Type B pancreatic cell (in vitro differentiated cells): ENCODE measurements at regions not wholly inside any gene's neighbourhood (a gene's known extent, or its start where the extent isn't known, plus 50 kb on each side); places are given as distances from the start of the nearest gene placed in this dataset.
"Not testable (repeated sequence)": the region's sequence is repeated elsewhere in the genome, so short reads cannot be mapped to it uniquely, and the experiment has no call there.

Experiments used
- DNase-seq: peaks from one replicate; pipeline ENCODE4 v3.0.0; 2021; ENCODE audit warnings: mixed read lengths; ENCODE audit not compliant: unreplicated experiment; ENCODE audit errors: extremely low spot score
- H3K27ac Mint-ChIP-seq: 2 replicates; pipeline ENCODE4 v1.8.0; 2021; ENCODE audit warnings: mild to moderate bottlenecking, mixed read lengths
- H3K27me3 Mint-ChIP-seq: 2 replicates; pipeline ENCODE4 v1.8.0; 2021; ENCODE audit warnings: mixed read lengths
- H3K36me3 Mint-ChIP-seq: 2 replicates; pipeline ENCODE4 v1.8.0; 2021; ENCODE audit warnings: mixed read lengths
- H3K4me1 Mint-ChIP-seq: one replicate; pipeline ENCODE4 v1.8.0; 2021; ENCODE audit warnings: mixed read lengths; ENCODE audit not compliant: unreplicated experiment
- H3K4me3 Mint-ChIP-seq: 2 replicates; pipeline ENCODE4 v1.8.0; 2021; ENCODE audit warnings: mild to moderate bottlenecking, mixed read lengths
- H3K9me3 Mint-ChIP-seq: 2 replicates; pipeline ENCODE4 v1.8.0; 2021; ENCODE audit warnings: mixed read lengths
- TF ChIP-seq, protein P1 (sequence below): fragments of 200-600 bp; sonication (generic); conservative IDR thresholded peaks from 2 replicates; pipeline ENCODE4 v1.5.0; 2021; ENCODE audit warnings: antibody characterized with exemption, mild to moderate bottlenecking

DNA sequence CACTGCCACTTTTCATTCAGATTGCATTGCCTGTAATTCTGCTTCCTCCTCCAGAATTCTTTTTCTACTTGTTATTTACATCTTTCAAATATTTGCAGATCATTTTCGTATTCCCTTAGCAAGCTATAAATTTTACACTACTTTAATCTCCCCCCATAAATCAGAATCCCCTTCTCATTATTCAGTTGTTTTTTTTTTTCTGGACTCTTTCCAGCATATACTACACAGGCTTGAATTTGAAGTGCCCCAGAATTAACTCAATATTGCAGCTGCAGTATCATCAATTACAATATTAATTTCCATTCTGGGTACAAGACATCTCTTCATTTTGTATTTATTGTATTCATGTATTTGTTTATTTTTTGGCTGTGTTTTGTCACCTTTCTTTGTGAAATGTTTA lies 1494.3 kb downstream of the AMY1C start:
- Mint-ChIP-seq H3K36me3 (no peaks in the 10 kb centered on the region), H3K4me3 (no peak overlapping the region), H3K27ac (no peak overlapping the region), H3K27me3 (no peaks in the 10 kb centered on the region), H3K9me3 (no peaks in the 10 kb centered on the region), H3K4me1 (no peaks in the 10 kb centered on the region)
- TF ChIP-seq, protein P1, sequence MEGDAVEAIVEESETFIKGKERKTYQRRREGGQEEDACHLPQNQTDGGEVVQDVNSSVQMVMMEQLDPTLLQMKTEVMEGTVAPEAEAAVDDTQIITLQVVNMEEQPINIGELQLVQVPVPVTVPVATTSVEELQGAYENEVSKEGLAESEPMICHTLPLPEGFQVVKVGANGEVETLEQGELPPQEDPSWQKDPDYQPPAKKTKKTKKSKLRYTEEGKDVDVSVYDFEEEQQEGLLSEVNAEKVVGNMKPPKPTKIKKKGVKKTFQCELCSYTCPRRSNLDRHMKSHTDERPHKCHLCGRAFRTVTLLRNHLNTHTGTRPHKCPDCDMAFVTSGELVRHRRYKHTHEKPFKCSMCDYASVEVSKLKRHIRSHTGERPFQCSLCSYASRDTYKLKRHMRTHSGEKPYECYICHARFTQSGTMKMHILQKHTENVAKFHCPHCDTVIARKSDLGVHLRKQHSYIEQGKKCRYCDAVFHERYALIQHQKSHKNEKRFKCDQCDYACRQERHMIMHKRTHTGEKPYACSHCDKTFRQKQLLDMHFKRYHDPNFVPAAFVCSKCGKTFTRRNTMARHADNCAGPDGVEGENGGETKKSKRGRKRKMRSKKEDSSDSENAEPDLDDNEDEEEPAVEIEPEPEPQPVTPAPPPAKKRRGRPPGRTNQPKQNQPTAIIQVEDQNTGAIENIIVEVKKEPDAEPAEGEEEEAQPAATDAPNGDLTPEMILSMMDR: no peak
- DNase-seq: no peak

DNA sequence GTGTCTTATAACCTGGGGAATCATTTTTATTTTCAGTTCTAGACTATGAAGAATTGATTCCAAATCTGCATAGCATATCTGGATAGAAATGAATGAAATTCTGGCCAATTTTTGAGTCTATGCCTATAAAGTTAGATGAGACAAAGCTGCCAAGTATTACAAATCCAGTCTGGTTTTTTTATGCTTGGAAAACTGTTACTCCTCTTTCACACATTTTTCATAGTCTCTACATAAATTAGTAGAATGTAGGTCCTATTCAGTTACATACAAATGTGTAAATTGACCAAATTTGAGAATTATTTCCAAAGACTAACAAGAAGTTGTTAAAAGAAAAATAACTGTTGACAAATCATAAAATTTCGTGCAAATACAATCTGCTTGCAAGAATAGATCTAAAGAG lies 1505.2 kb downstream of the AMY1C start:
- Mint-ChIP-seq H3K9me3 (no peaks in the 10 kb centered on the region), H3K36me3 (no peaks in the 10 kb centered on the region), H3K4me1 (no peaks in the 10 kb centered on the region)

DNA sequence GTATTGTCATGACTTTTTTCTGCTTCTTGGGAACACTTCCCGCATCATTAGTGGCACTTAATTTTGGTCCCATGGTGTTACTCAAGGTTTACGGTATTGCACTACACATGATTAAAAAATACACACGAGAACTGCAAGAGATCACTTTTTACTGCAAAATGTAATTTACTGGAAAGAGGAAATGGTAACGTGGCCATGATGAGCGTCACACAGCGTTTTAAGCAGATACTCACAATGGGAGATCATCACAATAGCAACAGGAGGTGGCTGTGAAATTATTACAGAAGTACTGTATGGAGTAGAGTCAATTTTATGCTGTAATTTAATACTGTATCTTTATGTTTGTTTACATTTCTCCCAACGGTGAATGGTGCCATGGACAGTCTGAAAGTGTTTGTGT lies 1510.3 kb downstream of the AMY1C start:
- Mint-ChIP-seq H3K27me3 (no peaks in the 10 kb centered on the region), H3K36me3 (no peaks in the 10 kb centered on the region), H3K4me3 (no peak overlapping the region), H3K4me1 (no peaks in the 10 kb centered on the region), H3K27ac (no peak overlapping the region), H3K9me3 (no peaks in the 10 kb centered on the region)
- no peak for DNase-seq
- TF ChIP-seq, protein P1: no peak

More for the DNA sequence above, 1505.2 kb downstream of the AMY1C start:
- TF ChIP-seq, protein P1: no peak
- no peak for DNase-seq
- H3K27ac Mint-ChIP-seq: no peak overlapping the region
- no peak overlapping the region for H3K4me3 Mint-ChIP-seq
- H3K27me3 Mint-ChIP-seq: no peaks in the 10 kb centered on the region

DNA sequence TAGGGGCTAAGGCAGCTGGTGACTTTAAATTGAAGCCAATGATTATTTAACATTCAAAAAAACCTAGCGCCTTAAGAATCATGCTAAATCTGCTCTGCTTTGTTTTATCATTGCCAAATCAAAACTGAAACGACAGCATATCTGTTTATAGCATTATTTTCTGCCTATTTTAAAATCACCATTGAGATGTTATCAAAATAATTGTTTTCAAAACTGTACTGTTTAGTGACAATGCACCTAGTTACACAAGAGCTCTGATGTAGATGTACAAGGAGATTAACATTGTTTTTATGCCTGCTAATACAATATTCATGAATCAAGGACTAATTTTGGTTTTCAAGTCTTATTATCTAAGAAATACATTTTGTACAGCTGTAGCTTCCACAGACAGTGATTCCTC lies 1521.3 kb downstream of the AMY1C start:
- no peaks in the 10 kb centered on the region for H3K4me1 Mint-ChIP-seq
- TF ChIP-seq, protein P1: no peak
- no peak for DNase-seq
- H3K27ac Mint-ChIP-seq: no peak overlapping the region
- no peaks in the 10 kb centered on the region for H3K36me3 Mint-ChIP-seq
- no peaks in the 10 kb centered on the region for H3K27me3 Mint-ChIP-seq
- no peak overlapping the region for H3K4me3 Mint-ChIP-seq
- H3K9me3 Mint-ChIP-seq: no peaks in the 10 kb centered on the region

DNA sequence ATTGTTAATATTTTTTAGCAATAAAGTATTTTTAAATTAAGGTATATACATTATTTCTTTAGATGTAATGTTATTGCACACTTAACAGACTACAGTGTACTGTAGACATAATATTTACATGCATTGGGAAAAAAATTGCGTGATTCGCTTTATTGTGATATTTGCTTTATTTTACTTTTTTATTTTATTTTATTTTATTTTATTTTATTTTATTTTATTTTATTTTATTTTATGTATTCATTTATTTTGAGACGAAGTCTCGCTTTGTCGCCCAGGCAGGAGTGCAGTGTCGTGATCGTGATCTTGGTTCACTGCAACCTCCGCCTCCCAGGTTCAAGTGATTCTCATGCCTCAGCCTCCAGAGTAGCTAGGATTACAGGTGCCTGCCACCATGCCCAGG lies 1522.7 kb downstream of the AMY1C start:
- H3K4me3 Mint-ChIP-seq, H3K36me3 Mint-ChIP-seq, H3K27ac Mint-ChIP-seq, H3K27me3 Mint-ChIP-seq, DNase-seq, H3K9me3 Mint-ChIP-seq, H3K4me1 Mint-ChIP-seq: not testable (repeated sequence)

DNA sequence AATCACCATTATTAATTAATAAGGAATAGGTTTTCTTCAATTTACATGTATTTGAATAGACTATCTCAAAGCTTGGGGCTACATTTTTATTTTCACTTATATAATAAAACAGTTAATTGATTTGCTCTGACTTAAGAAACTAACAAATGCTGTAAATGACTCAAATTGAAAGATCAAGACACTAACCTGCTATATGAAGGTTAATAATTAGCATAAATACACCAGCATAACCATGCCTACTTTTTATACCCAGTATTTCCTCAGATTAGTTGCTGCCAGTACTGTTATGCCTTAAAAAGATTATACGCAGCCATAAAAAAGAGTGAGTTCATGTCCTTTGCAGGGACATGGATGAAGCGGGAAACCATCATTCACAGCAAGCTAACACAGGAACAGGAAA lies 1545.1 kb downstream of the AMY1C start:
- TF ChIP-seq, protein P1: no peak
- H3K36me3 Mint-ChIP-seq: no peaks in the 10 kb centered on the region
- H3K4me1 Mint-ChIP-seq: no peaks in the 10 kb centered on the region
- H3K27me3 Mint-ChIP-seq: no peaks in the 10 kb centered on the region
- no peaks in the 10 kb centered on the region for H3K9me3 Mint-ChIP-seq
- no peak overlapping the region for H3K4me3 Mint-ChIP-seq
- no peak overlapping the region for H3K27ac Mint-ChIP-seq
- no peak for DNase-seq
